ENCODE measurements at regions not wholly inside any gene's neighbourhood (a gene's known extent, or its start where the extent isn't known, plus 50 kb on each side); places are given as distances from the start of the nearest gene placed in this dataset.

- ATAC-seq (no peak), DNase-seq (no peak)
- Histone ChIP-seq H3K4me1 (ENCODE audit: insufficient read depth, low read length) (no peaks in the 10 kb centered on the region), H3K27me3 (ENCODE audit: low read length) (no peaks in the 10 kb centered on the region), H3K4me3 (ENCODE audit: low read length) (no peak overlapping the region), H3K4me2 (ENCODE audit: low read length) (no peak overlapping the region), H3K9me2 (replicated peaks; ENCODE audit: low read length) (no peaks in the 10 kb centered on the region), H4K20me1 (ENCODE audit: low read length) (no peaks in the 10 kb centered on the region), H3K9me3 (ENCODE audit: low read length) (no peaks in the 10 kb centered on the region), H3F3A (ENCODE audit: low read length, unreplicated experiment) (no peaks in the 10 kb centered on the region), H2AFZ (ENCODE audit: low read length) (no peak overlapping the region), H3K27ac (ENCODE audit: low read length) (no peak overlapping the region), H3K36me3 (ENCODE audit: low read depth, low read length) (no peaks in the 10 kb centered on the region), H3K9ac (ENCODE audit: low read length) (no peak overlapping the region), H3K79me2 (ENCODE audit: low read length) (no peaks in the 10 kb centered on the region)
- ChIA-PET POLR2A (ENCODE audit: unreplicated experiment) (no interaction called here), CTCF (no interaction called here)
- intact Hi-C loops (cut with micrococcal nuclease) = no loop called here
- no TSS peak for BruUV-seq (replicated peaks)
- TF ChIP-seq EZH2 (IDR thresholded peaks at IDR 0.05; ENCODE audit: low read length, unreplicated experiment) = no peak
- no peak for TF ChIP-seq EZH2phosphoT487 (IDR thresholded peaks at IDR 0.05; ENCODE audit: borderline replicate concordance, low read length)
- no peak for TF ChIP-seq CTCF (conservative IDR thresholded peaks at IDR 0.05; ENCODE audit: low read depth, low read length)
Measured at GRCh38 chr10:130994191-130994590, 317.3 kb downstream of the TCERG1L start.

GRCh38 chr10:130994845-130995244 lies 316.7 kb downstream of the TCERG1L start:
- no peaks in the 10 kb centered on the region for H3K27me3 ChIP-seq (ENCODE audit: low read length)
- CTCF ChIA-PET = no interaction called here

More at GRCh38 chr10:130994845-130995244, 316.7 kb downstream of the TCERG1L start:
- POLR2A ChIA-PET (ENCODE audit: unreplicated experiment) = no interaction called here
- no peaks in the 10 kb centered on the region for H3K4me1 ChIP-seq (ENCODE audit: insufficient read depth, low read length)
- intact Hi-C loops (cut with micrococcal nuclease) = no loop called here
- no peaks in the 10 kb centered on the region for H4K20me1 ChIP-seq (ENCODE audit: low read length)
- H3K9ac ChIP-seq (ENCODE audit: low read length) = no peak overlapping the region
- H3F3A ChIP-seq (ENCODE audit: low read length, unreplicated experiment) = no peaks in the 10 kb centered on the region
- no peaks in the 10 kb centered on the region for H3K9me2 ChIP-seq (replicated peaks; ENCODE audit: low read length)
- no TSS peak for BruUV-seq (replicated peaks)
- H3K79me2 ChIP-seq (ENCODE audit: low read length) = no peaks in the 10 kb centered on the region
- H3K36me3 ChIP-seq (ENCODE audit: low read depth, low read length) = no peaks in the 10 kb centered on the region
- ATAC-seq (no peak), DNase-seq (no peak)
- no peak overlapping the region for H3K27ac ChIP-seq (ENCODE audit: low read length)
- TF ChIP-seq EZH2 (IDR thresholded peaks at IDR 0.05; ENCODE audit: low read length, unreplicated experiment) (no peak), CTCF (conservative IDR thresholded peaks at IDR 0.05; ENCODE audit: low read depth, low read length) (no peak), EZH2phosphoT487 (IDR thresholded peaks at IDR 0.05; ENCODE audit: borderline replicate concordance, low read length) (no peak)
- H2AFZ ChIP-seq (ENCODE audit: low read length) = no peak overlapping the region
- H3K9me3 ChIP-seq (ENCODE audit: low read length) = no peaks in the 10 kb centered on the region
- no peak overlapping the region for H3K4me3 ChIP-seq (ENCODE audit: low read length)
- no peak overlapping the region for H3K4me2 ChIP-seq (ENCODE audit: low read length)
